WERI-Rb-1 (cell line): ENCODE measurements at regions not wholly inside any gene's neighbourhood (a gene's known extent, or its start where the extent isn't known, plus 50 kb on each side); places are given as distances from the start of the nearest gene placed in this dataset.

Experiments used
- DNase-seq: peaks from one replicate; pipeline ENCODE4 v3.0.0-alpha.2; 2020
- H3K27ac ChIP-seq: fragments of 250-450 bp; sonication (Bioruptor Pico); 2 replicates; pipeline ENCODE4 v1.5.1; 2020; ENCODE audit warnings: mild to moderate bottlenecking, moderate library complexity
- H3K27me3 ChIP-seq: fragments of 250-450 bp; sonication (Bioruptor Pico); 2 replicates; pipeline ENCODE4 v1.5.1; 2021; ENCODE audit warnings: mild to moderate bottlenecking, low read depth, moderate library complexity; ENCODE audit not compliant: insufficient read depth, severe bottlenecking
- H3K36me3 ChIP-seq: fragments of 250-450 bp; sonication (Bioruptor Pico); 2 replicates; pipeline ENCODE4 v1.5.1; 2020; ENCODE audit warnings: mild to moderate bottlenecking, moderate library complexity
- H3K4me3 ChIP-seq: 2 replicates; pipeline ENCODE4 v1.5.1; 2011; ENCODE audit warnings: low read depth, mild to moderate bottlenecking, control low read depth, low read length
- H3K9me3 ChIP-seq: fragments of 250-450 bp; sonication (Bioruptor Pico); 2 replicates; pipeline ENCODE4 v1.5.1; 2021; ENCODE audit warnings: mild to moderate bottlenecking, moderate library complexity; ENCODE audit not compliant: severe bottlenecking
- CTCF ChIP-seq: IDR thresholded peaks from 2 replicates; pipeline ENCODE4 v1.5.1; 2011; ENCODE audit warnings: low read depth, mild to moderate bottlenecking, control low read depth, inconsistent platforms, low read length

- DNase-seq, result no peak
- H3K4me3 ChIP-seq, result no peak overlapping the region
- no peak for TF ChIP-seq CTCF
- H3K27me3 ChIP-seq, result no peaks in the 10 kb centered on the region
- H3K27ac ChIP-seq, result no peak overlapping the region
- no peaks in the 10 kb centered on the region for H3K36me3 ChIP-seq
- H3K9me3 ChIP-seq, result no peaks in the 10 kb centered on the region
Observed at GRCh38 chr15:73803806-73804205, 50.7 kb upstream of the INSYN1 start.

GRCh38 chr15:73805504-73806089, 52.4 kb upstream of the INSYN1 start:
- H3K27me3 ChIP-seq, result no peaks in the 10 kb centered on the region
- TF ChIP-seq CTCF, result no peak
- no peak overlapping the region for H3K27ac ChIP-seq
- no peaks in the 10 kb centered on the region for H3K36me3 ChIP-seq
- DNase-seq, result no peak
- H3K9me3 ChIP-seq, result no peaks in the 10 kb centered on the region
- no peak overlapping the region for H3K4me3 ChIP-seq

- Histone ChIP-seq H3K9me3 (no peaks in the 10 kb centered on the region), H3K27me3 (no peaks in the 10 kb centered on the region), H3K4me3 (no peak overlapping the region), H3K36me3 (no peaks in the 10 kb centered on the region), H3K27ac (no peak overlapping the region)
- no peak for DNase-seq
- no peak for TF ChIP-seq CTCF
Observed at GRCh38 chr15:73806698-73807483, 53.7 kb upstream of the INSYN1 start.

- Histone ChIP-seq H3K4me3 (no peak overlapping the region), H3K27me3 (no peaks in the 10 kb centered on the region), H3K36me3 (no peaks in the 10 kb centered on the region), H3K9me3 (no peaks in the 10 kb centered on the region), H3K27ac (no peak overlapping the region)
- DNase-seq, result no peak
- TF ChIP-seq CTCF, result no peak
Observed at GRCh38 chr15:73807865-73808264, 54.7 kb upstream of the INSYN1 start.

GRCh38 chr15:73809728-73810501, 56.8 kb upstream of the INSYN1 start:
- TF ChIP-seq CTCF, result no peak
- H3K9me3 ChIP-seq, result peaks cover 3% of the 10 kb centered on the region

More at GRCh38 chr15:73809728-73810501, 56.8 kb upstream of the INSYN1 start:
- no peaks in the 10 kb centered on the region for H3K36me3 ChIP-seq
- H3K4me3 ChIP-seq, result no peak overlapping the region
- H3K27ac ChIP-seq, result no peak overlapping the region
- H3K27me3 ChIP-seq, result no peaks in the 10 kb centered on the region
- peak; percentile 79 for DNase-seq
